NCI-H187 (cell line): ENCODE measurements at regions not wholly inside any gene's neighbourhood (a gene's known extent, or its start where the extent isn't known, plus 50 kb on each side); places are given as distances from the start of the nearest gene placed in this dataset.
A peak's percentile ranks its signal among the peaks of the same experiment; 100 is the strongest.

ENCODE experiments used
- DNase-seq, 2 experiments: peaks; one replicate each; lab custom pipeline; 2025; lab: John Stamatoyannopoulos, UW

DNA sequence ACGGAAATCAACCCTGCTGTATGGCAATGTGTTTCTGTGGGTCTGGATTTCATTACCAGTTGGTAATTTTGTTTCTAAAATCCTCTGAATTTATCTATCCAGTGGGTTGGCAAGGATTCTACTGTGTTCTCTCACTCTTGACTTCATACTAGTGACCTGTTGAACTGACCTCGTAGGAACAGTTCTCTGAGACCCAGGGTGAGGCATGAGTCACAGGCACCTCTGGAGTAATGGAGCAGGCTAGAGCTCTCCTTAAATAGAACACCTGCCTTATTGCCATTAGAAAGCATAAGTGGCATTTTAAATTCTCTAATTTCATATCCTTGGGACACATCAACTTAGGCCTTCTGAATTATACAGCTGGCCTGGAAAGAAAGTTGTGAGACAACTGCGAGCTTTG, 258.3 kb upstream of the NAV3 start:
- DNase-seq, result peak in 1 of 2 experiments; percentile 60

GRCh38 chr12:77571768-77572167, 258.9 kb upstream of the NAV3 start:
- no peak for DNase-seq

DNA sequence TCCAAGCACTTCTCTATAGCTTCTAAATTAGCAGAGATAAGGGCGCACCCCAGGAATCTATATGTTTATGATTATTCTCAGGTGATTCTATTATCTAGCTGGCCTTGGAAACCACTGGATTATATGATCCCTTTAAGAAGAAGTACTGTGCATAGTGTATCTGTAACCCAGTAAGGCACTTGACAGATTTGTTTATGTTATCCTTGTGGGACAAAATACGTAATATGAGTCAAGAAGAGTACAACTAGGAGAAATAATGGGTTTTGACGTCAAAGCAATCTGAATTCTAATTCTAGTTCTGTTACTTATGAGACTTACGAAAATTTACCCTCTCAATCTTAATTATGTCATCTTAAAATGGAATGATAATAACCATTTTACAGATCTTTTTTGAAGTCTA, 259.6 kb upstream of the NAV3 start:
- DNase-seq, result no peak

- no peak for DNase-seq
Measured at GRCh38 chr12:77569876-77570275, 260.8 kb upstream of the NAV3 start.

DNA sequence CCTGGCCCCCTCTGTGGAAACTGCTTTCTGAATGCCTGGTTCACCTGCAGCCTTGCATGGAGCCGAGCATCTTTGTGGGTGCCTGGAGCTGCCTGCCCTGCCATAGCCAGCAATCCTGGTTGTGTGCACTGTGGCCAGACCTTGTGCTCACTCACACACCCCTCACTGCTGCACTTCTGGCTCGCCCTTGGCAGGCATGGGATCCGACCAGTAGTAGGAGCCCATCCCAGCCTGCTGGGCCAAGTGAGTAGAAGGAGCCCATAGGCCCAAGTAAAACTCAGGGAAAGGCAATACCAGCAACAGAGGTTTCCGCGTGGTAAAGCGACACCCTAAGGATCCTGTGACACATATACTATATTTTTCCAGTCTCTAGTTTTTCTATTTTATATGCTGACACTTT, 270.0 kb upstream of the NAV3 start:
- no peak for DNase-seq

DNA sequence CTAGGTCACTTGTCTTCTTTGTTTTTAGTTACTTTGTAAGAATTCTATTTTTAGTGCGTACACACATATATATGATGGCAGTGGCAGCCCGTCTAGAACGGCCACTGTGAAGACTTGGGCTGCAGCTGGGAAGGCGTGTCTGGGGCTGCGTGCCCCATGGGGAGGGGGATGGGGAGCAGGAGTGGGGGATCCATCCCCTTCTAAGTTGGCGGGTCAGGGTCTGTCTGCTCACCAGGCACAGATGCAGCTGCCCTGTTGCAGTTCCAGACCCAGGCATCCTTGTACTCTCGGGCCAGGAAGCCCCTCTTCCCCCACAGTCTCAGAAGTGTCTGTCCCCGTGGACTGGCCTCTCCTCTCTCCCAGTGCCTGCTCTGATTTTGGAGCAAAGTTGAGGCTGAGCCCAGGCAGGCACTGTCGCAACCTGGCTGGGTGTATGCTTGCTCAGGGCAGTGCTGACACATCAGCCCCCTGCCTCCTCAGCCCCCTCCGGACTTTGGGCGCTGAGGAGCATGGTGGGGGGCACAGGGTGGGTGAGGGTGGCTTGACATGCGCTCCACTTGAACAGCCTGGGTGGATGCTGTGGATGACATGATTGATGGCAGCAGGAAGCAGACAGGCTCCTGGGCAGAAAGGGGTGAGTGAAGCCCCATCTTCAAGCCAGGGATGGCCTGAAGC, 271.2 kb upstream of the NAV3 start:
- DNase-seq, result no peak

- DNase-seq, result no peak
Measured at GRCh38 chr12:77555074-77555473, 275.6 kb upstream of the NAV3 start.

DNA sequence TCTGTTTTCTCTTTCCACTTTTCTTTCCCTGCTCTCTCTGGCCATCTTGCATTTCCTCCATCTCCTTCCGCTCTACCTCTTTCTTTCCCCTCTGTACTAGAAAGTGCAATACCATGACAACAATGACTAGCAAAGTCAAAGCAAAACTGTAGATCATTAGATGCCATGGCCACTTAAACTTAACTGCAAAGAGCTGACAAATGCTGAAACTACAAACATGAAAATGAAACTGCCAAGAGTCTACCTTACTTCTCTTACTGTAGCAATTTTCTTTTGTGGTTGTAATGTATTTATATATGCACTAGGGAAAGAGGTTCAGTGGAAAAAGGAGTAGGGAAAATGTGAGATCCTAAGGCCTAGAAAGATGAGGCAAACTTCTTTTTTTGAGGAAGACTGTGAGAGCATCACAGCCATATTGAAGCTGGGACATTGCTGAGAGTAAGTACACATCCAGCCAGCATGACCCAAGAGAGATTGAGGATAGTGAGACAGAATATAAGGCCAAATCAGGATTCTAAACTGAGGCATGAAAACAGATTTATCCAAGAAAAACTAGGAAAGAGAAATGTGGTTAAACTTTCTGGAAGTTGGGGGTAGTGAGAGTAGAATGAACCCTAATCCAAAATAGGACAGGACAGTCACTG, 276.6 kb upstream of the NAV3 start:
- no peak for DNase-seq

GRCh38 chr12:77549383-77550128, 281.1 kb upstream of the NAV3 start:
- no peak for DNase-seq

- no peak for DNase-seq
Measured at GRCh38 chr12:77548797-77549196, 281.9 kb upstream of the NAV3 start.

GRCh38 chr12:77540097-77540496, 290.6 kb upstream of the NAV3 start:
- DNase-seq, result no peak

- no peak for DNase-seq
Measured at GRCh38 chr12:77537663-77538062, 293.0 kb upstream of the NAV3 start.

GRCh38 chr12:77535734-77536133, 295.0 kb upstream of the NAV3 start:
- no peak for DNase-seq

DNA sequence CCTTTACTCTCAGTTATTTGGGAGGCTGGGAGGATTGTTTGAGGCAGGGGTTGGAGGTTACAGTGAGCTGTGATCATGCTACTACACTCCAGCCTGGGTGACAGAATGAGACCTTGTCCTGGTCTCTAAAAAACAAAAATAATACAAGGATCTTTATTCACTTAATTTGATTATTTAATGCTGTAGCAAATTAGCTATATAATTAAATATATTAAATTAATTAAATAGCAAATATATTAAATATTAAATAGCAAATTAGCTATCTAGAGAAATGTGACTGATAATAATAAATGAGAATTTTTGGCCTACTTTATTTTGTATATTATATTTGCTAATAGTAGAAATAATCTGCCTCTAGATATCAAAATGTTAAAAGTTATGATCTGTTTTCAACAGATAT, 298.8 kb upstream of the NAV3 start:
- DNase-seq, result no peak

GRCh38 chr12:77522247-77522646, 308.4 kb upstream of the NAV3 start:
- no peak for DNase-seq

DNA sequence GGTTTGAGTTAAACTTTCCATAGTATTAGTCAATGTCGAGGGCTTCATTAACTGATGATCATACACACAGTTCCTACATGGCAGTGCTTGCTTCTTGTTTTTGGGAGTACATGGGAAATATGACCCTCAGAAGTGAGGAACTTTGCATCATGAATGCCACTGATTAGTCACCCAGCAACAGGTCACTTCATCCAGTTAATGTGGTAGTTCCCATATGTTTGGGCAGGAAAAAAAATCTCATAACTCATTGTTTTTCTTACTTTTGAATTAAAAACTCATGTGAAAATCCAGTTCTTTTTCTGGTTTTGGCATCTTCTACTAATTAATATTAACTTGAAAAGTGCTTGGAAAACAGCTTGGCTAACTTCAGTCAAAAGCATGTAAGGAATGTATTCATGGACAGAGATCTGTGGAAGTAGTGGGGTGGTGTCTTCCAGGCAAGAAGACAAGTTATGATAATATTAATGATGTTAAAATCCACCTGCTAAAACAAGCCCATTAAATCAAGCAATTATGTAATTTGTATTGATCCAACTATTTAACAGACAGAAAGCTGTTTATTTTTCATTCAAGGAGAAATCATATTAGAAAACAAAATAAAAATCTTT, 309.1 kb upstream of the NAV3 start:
- no peak for DNase-seq

GRCh38 chr12:77514511-77514910, 316.2 kb upstream of the NAV3 start:
- DNase-seq, result peak in 1 of 2 experiments; percentile 8

- no peak for DNase-seq
Measured at GRCh38 chr12:77510985-77511384, 319.7 kb upstream of the NAV3 start.

- DNase-seq, result peak in 1 of 2 experiments; percentile 6
Measured at GRCh38 chr12:77504466-77504865, 326.2 kb upstream of the NAV3 start.

DNA sequence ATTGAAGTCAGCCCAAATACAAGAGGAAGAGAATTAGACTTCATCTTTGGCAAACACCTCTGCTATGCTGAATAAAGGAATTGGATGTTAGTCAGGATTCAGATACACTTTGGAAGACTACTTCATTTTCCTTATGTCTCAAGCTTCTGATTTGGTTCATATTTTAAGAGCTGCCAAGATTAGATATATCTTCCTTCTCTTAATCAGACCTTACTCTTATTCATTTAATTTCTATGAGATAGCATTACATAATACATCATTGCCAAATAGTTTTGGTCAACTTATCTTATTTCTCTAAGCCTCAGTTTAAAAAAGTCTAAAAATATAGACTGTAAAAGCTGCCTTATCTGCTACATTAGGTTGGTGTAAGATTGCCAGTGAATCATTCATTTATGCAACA, 330.6 kb upstream of the NAV3 start:
- no peak for DNase-seq

DNA sequence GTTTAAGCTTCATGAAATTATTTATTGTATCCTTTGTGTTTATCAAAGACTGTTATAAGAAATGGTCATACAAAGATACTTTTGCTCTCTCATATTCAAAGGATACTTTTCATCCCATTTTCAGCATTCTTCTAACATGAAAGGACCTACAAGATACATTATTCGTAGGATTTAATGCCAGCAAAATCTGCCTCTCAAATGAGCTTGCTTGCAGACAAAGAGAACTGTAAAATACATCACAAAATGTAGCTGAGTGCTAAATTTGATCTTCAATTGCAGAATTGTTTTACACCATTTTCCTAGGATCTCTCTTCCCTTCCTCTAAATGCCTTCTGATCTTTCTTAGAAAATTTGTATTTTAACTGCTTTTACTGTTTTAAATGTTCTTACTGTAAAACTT, 333.0 kb upstream of the NAV3 start:
- no peak for DNase-seq

DNA sequence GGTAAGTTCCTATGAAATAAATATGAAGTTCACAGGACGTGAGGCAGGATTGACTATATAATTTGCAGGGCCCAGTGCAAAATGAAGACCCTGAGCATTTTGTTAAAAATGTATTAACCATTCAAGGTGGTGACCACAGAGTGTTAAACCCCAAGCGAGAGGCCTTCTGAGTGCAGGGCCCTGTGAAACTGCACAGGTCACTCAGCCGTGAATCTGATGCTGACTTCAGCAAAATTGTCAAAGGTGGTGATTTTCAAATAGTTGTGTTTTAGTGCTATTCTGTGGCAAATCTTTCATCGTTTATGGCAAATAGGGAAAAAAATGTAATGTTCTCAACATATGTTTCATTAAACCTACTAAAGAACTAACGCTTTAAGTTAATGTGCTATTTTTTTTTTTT, 334.0 kb upstream of the NAV3 start:
- DNase-seq, result no peak

GRCh38 chr12:77494296-77494695, 336.4 kb upstream of the NAV3 start:
- DNase-seq, result no peak
